ENCODE measurements at regions not wholly inside any gene's neighbourhood (a gene's known extent, or its start where the extent isn't known, plus 50 kb on each side); places are given as distances from the start of the nearest gene placed in this dataset.

- no peak for DNase-seq (ENCODE audit: low read depth, low spot score)
- Histone ChIP-seq H3K27me3 (ENCODE audit: control insufficient read depth, insufficient read depth, low read length) (no peaks in the 10 kb centered on the region), H3K4me3 (ENCODE audit: low read depth in 2 of 2, low read length in 2 of 2) (no peak overlapping the region), H3K9me3 (ENCODE audit: control insufficient read depth, insufficient read depth, low read depth, low read length) (no peaks in the 10 kb centered on the region), H3K4me1 (ENCODE audit: control insufficient read depth, insufficient read depth, low read length) (no peaks in the 10 kb centered on the region), H3K36me3 (ENCODE audit: control insufficient read depth, insufficient read depth, low read length) (no peaks in the 10 kb centered on the region), H3K27ac (ENCODE audit: low read length) (no peak overlapping the region)
- POLR2A ChIA-PET = no interaction called here
- ATAC-seq = no peak
- CTCF ChIA-PET = no interaction called here
- BruUV-seq (replicated peaks) = no TSS peak
- in situ Hi-C loops (cut with HindIII; ENCODE audit: low pct_unique_long_range_greater_than_20kb, low sequenced_read_pairs) (no loop called here), intact Hi-C loops (cut with micrococcal nuclease; ENCODE audit: unreplicated experiment) (no loop called here)
- TF ChIP-seq CTCF (IDR thresholded peaks at IDR 0.05) = no peak
- no peak for TF ChIP-seq REST (IDR thresholded peaks at IDR 0.05; ENCODE audit: insufficient read depth in 1 of 2, low read depth in 2 of 2, low read length in 1 of 2)
- no peak for TF ChIP-seq TCF7L2 (IDR thresholded peaks at IDR 0.05; ENCODE audit: low read depth, low read length)
- no peak for TF ChIP-seq SIN3A (IDR thresholded peaks at IDR 0.05; ENCODE audit: borderline replicate concordance, insufficient read depth, low read depth, low read length)
- TF ChIP-seq POLR2AphosphoS5 (IDR thresholded peaks at IDR 0.05; ENCODE audit: low read depth, low read length) = no peak
Measured at GRCh38 chr12:58025431-58025830, 84.1 kb downstream of the ATP23 start.

- ChIA-PET CTCF (no interaction called here), POLR2A (no interaction called here)
- in situ Hi-C loops (cut with HindIII; ENCODE audit: low pct_unique_long_range_greater_than_20kb, low sequenced_read_pairs) = no loop called here
Measured at GRCh38 chr12:58026426-58026825, 85.1 kb downstream of the ATP23 start.

More at GRCh38 chr12:58026426-58026825, 85.1 kb downstream of the ATP23 start:
- BruUV-seq (replicated peaks) = no TSS peak
- Histone ChIP-seq H3K36me3 (ENCODE audit: control insufficient read depth, insufficient read depth, low read length) (no peaks in the 10 kb centered on the region), H3K4me3 (ENCODE audit: low read depth in 2 of 2, low read length in 2 of 2) (no peak overlapping the region), H3K4me1 (ENCODE audit: control insufficient read depth, insufficient read depth, low read length) (no peaks in the 10 kb centered on the region), H3K27me3 (ENCODE audit: control insufficient read depth, insufficient read depth, low read length) (no peaks in the 10 kb centered on the region), H3K9me3 (ENCODE audit: control insufficient read depth, insufficient read depth, low read depth, low read length) (no peaks in the 10 kb centered on the region), H3K27ac (ENCODE audit: low read length) (no peak overlapping the region)
- DNase-seq (ENCODE audit: low read depth, low spot score) (no peak), ATAC-seq (no peak)
- intact Hi-C loops (cut with micrococcal nuclease; ENCODE audit: unreplicated experiment) = no loop called here
- no peak for TF ChIP-seq TCF7L2 (IDR thresholded peaks at IDR 0.05; ENCODE audit: low read depth, low read length)
- TF ChIP-seq REST (IDR thresholded peaks at IDR 0.05; ENCODE audit: insufficient read depth in 1 of 2, low read depth in 2 of 2, low read length in 1 of 2) = no peak
- TF ChIP-seq CTCF (IDR thresholded peaks at IDR 0.05) = no peak
- TF ChIP-seq SIN3A (IDR thresholded peaks at IDR 0.05; ENCODE audit: borderline replicate concordance, insufficient read depth, low read depth, low read length) = no peak
- no peak for TF ChIP-seq POLR2AphosphoS5 (IDR thresholded peaks at IDR 0.05; ENCODE audit: low read depth, low read length)

Data from Panc1 (cell line).